Stimulated activated CD4-positive, alpha-beta T cell treated with anti-CD3 and anti-CD28 coated beads, Interleukin-12 subunit alpha, Interleukin-12 subunit beta, amount 100 ng/mL, for 48 hours (primary cell): ENCODE measurements at regions not wholly inside any gene's neighbourhood (a gene's known extent, or its start where the extent isn't known, plus 50 kb on each side); places are given as distances from the start of the nearest gene placed in this dataset.
"Not testable (repeated sequence)": the region's sequence is repeated elsewhere in the genome, so short reads cannot be mapped to it uniquely, and the experiment has no call there.

ENCODE experiments used
- DNase-seq, 3 donors: peaks; one replicate each; pipeline ENCODE4 v3.0.0-alpha.2; 2020; ENCODE audit warnings: low read depth in 2 of 3, low spot score in 1 of 3

GRCh38 chr9:63450836-63451235 lies 1834.2 kb downstream of the FOXD4L5 start:
- not testable (repeated sequence) for DNase-seq

DNA sequence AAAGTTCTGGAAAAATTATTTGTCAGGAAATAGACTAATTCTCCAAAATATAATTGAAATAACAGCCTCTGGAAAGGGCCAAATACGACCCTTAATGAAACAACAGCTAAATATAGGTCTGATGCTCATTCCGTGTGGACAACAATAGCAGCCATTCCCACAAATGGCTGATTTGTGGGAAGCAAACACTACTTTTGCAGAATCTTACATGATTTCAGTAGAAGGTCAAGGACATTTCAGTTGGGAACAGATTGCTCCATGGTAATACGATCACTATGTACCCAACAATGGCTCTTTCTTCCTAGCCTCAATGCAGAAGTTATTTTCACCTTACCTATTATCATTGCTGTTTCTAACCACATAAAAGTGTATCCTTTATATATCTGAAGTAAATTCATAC lies 1859.9 kb downstream of the FOXD4L5 start:
- DNase-seq = not testable (repeated sequence)

DNA sequence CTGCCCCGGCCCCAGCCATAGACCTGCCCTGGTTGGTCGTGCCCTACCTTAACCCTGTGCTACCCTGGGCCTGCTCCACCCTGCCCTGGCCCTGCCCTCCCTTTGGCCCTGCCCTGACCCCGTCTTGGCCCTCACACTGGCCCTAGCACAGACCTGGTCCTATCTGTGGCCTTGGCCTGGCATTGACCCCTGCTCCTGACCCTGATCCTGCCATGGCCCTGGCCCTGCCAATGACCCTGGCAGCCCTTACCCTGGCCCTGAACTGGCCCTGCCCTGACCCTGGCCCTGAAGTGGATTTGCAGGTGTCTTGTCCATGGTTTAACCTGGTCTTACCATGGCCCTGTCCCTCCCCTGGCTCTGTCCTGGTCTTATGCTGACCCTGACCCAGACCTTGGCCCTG lies 1894.1 kb downstream of the FOXD4L5 start:
- not testable (repeated sequence) for DNase-seq

- DNase-seq = not testable (repeated sequence)
These were observed 1899.5 kb downstream of the FOXD4L5 start for GRCh38 chr9:63385479-63385878.

- DNase-seq = not testable (repeated sequence)
These were observed 1905.1 kb downstream of the FOXD4L5 start for GRCh38 chr9:63379864-63380263.

DNA sequence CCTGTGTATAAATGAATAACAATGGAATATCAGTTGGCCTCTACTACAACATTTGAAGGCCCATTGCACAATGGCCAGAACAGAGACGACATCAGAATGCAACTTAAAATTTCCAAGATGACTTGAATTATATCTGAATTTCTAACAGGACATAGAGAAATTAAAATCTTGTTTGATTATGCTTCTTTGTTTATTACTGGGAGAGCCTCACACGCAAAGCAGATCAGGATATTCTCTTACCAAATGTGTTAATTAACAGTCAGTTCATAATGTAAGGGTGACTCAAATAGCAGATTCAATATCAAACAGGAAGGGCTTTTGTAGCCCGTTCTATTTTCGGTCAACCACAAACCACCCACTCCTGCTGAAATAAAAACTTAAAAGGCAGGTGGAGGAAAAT lies 1930.8 kb downstream of the FOXD4L5 start:
- not testable (repeated sequence) for DNase-seq

DNA sequence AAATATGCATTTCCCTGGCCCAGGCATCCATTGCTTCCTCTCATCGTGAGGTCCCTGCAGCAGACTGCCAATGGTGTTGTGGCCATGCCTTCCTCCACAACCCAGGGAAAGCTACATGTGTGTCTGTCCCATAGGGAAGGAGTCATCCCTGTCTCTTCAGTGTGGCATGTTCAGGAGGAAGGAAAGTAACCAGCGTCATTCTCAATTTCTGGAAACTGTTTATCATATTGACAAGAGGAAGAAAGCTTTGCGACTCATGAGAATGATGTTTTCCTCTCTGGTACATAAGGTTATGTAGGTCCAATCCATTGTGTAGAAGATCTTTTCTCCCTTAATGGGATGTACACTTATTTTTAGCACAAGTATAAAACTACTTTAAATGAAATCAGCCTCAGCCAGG lies 1937.7 kb downstream of the FOXD4L5 start:
- not testable (repeated sequence) for DNase-seq

DNA sequence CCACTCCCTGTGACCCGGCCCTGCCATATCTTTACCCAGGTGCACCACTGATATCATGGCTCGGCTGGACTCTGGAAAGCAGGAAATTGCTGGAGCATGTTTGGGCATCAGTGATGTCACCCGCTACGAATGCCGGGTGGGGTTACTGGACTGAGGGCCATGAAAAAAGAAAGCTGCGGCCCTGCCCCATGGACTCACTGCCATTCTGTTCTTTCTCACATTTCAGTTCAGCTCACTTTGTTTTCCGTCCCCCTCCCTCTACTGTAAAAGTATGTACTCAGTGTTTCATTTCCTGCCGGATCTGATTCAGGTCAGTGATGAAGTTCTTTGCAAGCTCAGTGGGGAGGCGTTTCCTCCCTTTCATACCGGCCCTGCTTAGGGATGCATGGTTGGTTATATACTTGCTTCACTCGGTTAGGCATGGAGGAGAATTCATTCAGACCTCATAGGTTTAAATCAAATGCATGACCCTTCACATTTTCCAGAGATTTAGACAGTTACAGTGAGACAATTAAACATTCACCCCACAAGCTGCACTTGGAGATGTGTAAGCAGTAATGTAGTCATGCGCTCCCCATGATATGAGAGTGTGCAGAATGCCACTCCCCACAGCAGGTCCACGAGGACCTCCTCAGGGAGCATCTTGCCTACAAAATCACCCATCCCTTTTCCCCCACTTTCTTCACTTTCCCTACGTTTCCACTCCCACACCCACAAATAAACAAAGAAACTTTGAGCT lies 1938.5 kb downstream of the FOXD4L5 start:
- peak in 1 of 3 donors; percentile 33 for DNase-seq

DNA sequence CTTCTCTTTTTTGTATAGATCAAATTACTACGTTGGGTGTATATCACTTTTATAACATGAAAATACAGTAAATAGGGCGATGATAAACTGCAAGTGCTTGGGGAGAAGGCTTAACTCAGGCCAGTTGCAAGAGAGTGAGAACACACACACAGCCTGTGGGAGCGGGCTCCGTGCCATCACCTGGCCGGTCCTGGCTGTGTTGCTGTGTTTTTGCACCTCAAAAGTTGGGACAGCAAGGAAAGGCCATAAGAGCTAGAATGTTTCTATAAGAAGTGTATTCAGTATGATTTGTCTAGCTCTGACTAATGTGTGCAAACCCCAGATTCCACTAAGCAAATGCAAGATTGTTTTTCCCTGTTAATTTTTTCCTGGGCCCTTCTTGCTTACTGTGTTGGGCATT lies 1940.6 kb downstream of the FOXD4L5 start:
- DNase-seq = not testable (repeated sequence)

- DNase-seq = not testable (repeated sequence)
These were observed 1942.5 kb downstream of the FOXD4L5 start for GRCh38 chr9:63342528-63342927.

GRCh38 chr9:63337899-63338604 lies 1947.0 kb downstream of the FOXD4L5 start:
- DNase-seq = not testable (repeated sequence)

DNA sequence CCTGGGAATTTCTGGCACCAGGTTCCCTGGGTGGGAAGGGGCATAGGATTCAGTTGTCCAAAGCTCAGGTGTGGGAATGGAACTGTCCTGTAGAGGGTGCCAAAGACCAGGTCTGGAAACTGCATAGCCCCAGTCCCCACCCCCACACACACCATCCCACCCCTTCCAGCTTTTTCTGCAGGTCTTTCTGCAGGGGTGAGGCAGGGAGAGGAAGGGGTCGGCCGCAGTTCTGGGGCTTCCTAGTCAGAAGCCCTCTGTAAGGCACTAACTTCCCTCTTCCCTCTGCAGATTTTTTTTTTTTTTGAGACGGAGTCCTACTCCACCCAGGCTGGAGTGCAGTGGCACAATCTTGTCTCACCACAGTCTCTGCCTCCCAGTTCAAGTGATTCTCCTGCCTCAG lies 1949.7 kb downstream of the FOXD4L5 start:
- DNase-seq = not testable (repeated sequence)

DNA sequence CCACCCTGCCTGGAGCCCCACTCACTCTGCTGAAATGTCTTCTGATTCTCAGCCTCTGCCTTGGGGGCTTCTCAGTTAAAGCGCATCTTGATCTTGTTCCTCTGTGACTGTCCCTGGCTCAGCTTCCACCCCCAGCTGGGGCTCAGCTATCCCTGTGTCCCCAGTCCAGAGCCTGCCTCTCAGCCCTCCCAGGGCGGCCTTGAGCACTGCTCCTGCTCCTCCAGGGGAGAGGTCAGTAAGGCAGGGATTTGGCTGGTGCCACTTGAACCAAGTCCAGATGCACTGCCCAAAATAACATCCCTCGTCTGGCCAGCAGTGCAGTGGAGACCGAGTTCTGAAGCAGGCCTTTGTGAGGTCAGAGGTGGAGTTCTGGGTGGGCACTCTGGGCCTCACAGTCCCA lies 1950.8 kb downstream of the FOXD4L5 start:
- not testable (repeated sequence) for DNase-seq

GRCh38 chr9:63333083-63333482 lies 1951.9 kb downstream of the FOXD4L5 start:
- not testable (repeated sequence) for DNase-seq

GRCh38 chr9:63328313-63328712 lies 1956.7 kb downstream of the FOXD4L5 start:
- not testable (repeated sequence) for DNase-seq

DNA sequence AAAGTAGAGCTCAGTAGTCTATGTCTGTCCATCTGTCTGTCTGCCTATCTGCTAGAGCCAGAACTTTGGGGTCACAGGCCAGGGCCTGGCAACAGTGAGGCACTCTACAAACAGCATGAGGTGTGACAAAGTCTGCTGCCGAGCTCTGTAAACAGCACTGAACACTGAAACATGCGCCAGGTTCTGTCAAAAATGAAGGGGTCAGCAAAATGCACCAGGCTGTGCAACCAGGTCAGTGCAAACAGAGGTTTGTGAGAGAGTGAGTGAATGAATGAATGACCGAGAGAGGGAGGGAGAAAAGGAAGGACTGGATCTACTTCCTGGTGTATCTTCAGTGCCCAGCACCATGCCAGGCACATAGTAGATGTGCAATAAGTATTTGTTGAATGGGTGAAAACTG lies 1957.8 kb downstream of the FOXD4L5 start:
- DNase-seq = not testable (repeated sequence)

- not testable (repeated sequence) for DNase-seq
These were observed 1958.3 kb downstream of the FOXD4L5 start for GRCh38 chr9:63326665-63327064.

DNA sequence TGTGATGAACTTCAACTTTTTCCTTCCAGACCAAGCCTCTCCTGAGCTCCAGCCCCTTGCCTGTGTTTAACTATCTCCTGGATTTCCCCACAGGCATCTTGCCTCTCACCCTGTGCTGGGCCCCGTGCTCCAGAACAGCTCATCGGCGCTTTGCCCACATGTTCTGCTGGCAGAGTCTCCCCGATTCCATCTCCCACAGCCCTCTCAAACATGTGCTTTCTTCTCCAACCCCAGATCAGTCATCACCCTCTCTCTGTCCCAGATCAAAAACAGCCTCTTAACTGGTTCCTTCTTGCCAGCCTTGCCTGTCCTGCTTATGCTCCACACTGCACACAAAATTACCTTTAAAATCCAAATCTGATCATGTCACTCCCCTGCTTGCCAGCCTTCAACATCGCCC lies 1959.3 kb downstream of the FOXD4L5 start:
- not testable (repeated sequence) for DNase-seq

GRCh38 chr9:63318093-63318492 lies 1966.9 kb downstream of the FOXD4L5 start:
- DNase-seq = not testable (repeated sequence)

GRCh38 chr9:63315387-63315786 lies 1969.6 kb downstream of the FOXD4L5 start:
- DNase-seq = not testable (repeated sequence)

DNA sequence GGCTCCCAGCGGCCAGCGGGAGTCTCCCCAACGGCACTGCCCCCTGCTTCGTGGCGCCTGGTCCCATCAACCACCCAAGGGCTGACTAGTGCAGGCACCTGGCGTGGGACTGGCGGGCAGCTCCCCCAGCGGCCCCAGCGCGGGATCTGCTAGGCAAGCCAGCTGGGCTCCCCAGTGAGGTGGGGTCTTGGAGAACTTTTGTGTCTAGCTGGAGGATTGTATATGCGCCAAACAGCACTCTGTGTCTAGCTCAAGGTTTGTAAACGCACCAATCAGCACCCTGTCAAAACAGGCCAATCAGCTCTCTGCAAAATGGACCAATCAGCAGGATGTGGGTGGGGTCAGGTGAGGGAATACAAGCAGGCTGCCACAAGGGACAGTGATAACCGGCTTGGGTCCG lies 1988.2 kb downstream of the FOXD4L5 start:
- not testable (repeated sequence) for DNase-seq

DNA sequence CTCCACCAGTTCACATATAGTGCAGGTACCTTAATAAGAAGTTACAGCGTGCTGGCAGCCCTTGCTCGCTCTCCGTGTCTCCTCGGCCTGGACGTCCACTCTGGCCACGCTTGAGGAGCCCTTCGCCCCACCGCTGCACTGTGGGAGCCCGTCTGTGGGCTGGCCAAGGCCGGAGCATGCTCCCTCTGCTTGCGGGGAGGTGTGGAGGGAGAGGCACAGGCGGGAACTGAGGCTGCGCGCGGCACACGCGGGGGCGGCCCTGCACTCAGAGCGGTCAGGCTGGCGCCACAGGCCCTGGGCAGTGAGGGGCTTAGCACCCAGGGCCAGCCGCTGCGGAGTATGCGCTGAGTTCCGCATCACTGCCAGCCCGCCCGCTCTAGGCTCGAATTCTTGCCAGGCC lies 1988.6 kb downstream of the FOXD4L5 start:
- DNase-seq = not testable (repeated sequence)
